ENCODE measurements at regions not wholly inside any gene's neighbourhood (a gene's known extent, or its start where the extent isn't known, plus 50 kb on each side); places are given as distances from the start of the nearest gene placed in this dataset.

- Histone ChIP-seq H3K4me3 (no peak overlapping the region), H3K4me1 (replicated peaks in 1 of 2; ENCODE audit: control insufficient read depth in 2 of 2, insufficient read depth in 2 of 2, low read length in 2 of 2) (no peaks in the 10 kb centered on the region), H3K9ac (ENCODE audit: insufficient read depth in 1 of 2, low read depth in 2 of 2, low read length in 2 of 2) (no peak overlapping the region), H2AFZ (ENCODE audit: low read depth, low read length) (no peak overlapping the region), H3K9me3 (replicated peaks; ENCODE audit: control insufficient read depth, insufficient read depth, low read depth, low read length) (no peaks in the 10 kb centered on the region), H3K4me2 (ENCODE audit: insufficient read depth, low read length) (no peak overlapping the region), H4K20me1 (replicated peaks; ENCODE audit: control insufficient read depth, insufficient read depth, low read length) (no peaks in the 10 kb centered on the region), H3K27ac (ENCODE audit: extremely low read depth, low read depth, low read length) (no peak overlapping the region), H3K9me1 (ENCODE audit: control insufficient read depth, insufficient read depth, low read length) (no peaks in the 10 kb centered on the region), H3K27me3 (ENCODE audit: control insufficient read depth in 2 of 2, insufficient read depth in 2 of 2, low read length in 2 of 2) (0 out of 5 replicates have a peak, but pooled peaks cover 0 to 8% of the 10 kb centered on the region in 2 experiments), H3K79me2 (ENCODE audit: control insufficient read depth, insufficient read depth, low read length) (no peaks in the 10 kb centered on the region), H3K36me3 (ENCODE audit: control insufficient read depth, insufficient read depth, low read length) (no peaks in the 10 kb centered on the region)
- no peak for DNase-seq (ENCODE audit: extremely low read depth in 1 of 4, low spot score in 3 of 4)
- CTCF ChIA-PET (ENCODE audit: low intra/inter-chr PET ratio) = no interaction called here
- WGBS (ENCODE audit: insufficient coverage, low coverage, missing lambda C conversion rate) = 4% methylated on average over 8 of the region's 8 CpGs
- in situ Hi-C loops (cut with MboI) (no loop called here), intact Hi-C loops (cut with micrococcal nuclease) (no loop called here)
- POLR2A ChIA-PET = interaction anchor here (1.1 kb wide), 1 partner anchor 25 kb away, joined by 3 read pairs; no protein-coding TSS in a partner anchor
- ATAC-seq = no peak
- no TSS peak for BruUV-seq (replicated peaks)
- FAIRE-seq = no peak
- TF ChIP-seq SMARCA5 (IDR thresholded peaks at IDR 0.05) (no peak), FIP1L1 (IDR thresholded peaks at IDR 0.05; ENCODE audit: low read depth, low read length, poor library complexity, severe bottlenecking) (no peak), SLC30A9 (CRISPR knock-in tag; IDR thresholded peaks at IDR 0.05) (no peak), HNRNPH1 (optimal IDR thresholded peaks at IDR 0.05; ENCODE audit: low read depth, low read length) (no peak), EGR1 (conservative IDR thresholded peaks at IDR 0.05) (no peak), ADNP (tag; IDR thresholded peaks at IDR 0.05) (no peak)
- TF ChIP-seq, protein P1, sequence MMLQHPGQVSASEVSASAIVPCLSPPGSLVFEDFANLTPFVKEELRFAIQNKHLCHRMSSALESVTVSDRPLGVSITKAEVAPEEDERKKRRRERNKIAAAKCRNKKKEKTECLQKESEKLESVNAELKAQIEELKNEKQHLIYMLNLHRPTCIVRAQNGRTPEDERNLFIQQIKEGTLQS (IDR thresholded peaks at IDR 0.05) = no peak
- TF ChIP-seq, protein P1 (CRISPR knock-in tag; conservative IDR thresholded peaks at IDR 0.05) = no peak
- TF ChIP-seq, protein P2, sequence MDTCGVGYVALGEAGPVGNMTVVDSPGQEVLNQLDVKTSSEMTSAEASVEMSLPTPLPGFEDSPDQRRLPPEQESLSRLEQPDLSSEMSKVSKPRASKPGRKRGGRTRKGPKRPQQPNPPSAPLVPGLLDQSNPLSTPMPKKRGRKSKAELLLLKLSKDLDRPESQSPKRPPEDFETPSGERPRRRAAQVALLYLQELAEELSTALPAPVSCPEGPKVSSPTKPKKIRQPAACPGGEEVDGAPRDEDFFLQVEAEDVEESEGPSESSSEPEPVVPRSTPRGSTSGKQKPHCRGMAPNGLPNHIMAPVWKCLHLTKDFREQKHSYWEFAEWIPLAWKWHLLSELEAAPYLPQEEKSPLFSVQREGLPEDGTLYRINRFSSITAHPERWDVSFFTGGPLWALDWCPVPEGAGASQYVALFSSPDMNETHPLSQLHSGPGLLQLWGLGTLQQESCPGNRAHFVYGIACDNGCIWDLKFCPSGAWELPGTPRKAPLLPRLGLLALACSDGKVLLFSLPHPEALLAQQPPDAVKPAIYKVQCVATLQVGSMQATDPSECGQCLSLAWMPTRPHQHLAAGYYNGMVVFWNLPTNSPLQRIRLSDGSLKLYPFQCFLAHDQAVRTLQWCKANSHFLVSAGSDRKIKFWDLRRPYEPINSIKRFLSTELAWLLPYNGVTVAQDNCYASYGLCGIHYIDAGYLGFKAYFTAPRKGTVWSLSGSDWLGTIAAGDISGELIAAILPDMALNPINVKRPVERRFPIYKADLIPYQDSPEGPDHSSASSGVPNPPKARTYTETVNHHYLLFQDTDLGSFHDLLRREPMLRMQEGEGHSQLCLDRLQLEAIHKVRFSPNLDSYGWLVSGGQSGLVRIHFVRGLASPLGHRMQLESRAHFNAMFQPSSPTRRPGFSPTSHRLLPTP (IDR thresholded peaks at IDR 0.05; ENCODE audit: borderline replicate concordance, extremely low read depth, insufficient read length) = no peak
- TF ChIP-seq, protein P3, sequence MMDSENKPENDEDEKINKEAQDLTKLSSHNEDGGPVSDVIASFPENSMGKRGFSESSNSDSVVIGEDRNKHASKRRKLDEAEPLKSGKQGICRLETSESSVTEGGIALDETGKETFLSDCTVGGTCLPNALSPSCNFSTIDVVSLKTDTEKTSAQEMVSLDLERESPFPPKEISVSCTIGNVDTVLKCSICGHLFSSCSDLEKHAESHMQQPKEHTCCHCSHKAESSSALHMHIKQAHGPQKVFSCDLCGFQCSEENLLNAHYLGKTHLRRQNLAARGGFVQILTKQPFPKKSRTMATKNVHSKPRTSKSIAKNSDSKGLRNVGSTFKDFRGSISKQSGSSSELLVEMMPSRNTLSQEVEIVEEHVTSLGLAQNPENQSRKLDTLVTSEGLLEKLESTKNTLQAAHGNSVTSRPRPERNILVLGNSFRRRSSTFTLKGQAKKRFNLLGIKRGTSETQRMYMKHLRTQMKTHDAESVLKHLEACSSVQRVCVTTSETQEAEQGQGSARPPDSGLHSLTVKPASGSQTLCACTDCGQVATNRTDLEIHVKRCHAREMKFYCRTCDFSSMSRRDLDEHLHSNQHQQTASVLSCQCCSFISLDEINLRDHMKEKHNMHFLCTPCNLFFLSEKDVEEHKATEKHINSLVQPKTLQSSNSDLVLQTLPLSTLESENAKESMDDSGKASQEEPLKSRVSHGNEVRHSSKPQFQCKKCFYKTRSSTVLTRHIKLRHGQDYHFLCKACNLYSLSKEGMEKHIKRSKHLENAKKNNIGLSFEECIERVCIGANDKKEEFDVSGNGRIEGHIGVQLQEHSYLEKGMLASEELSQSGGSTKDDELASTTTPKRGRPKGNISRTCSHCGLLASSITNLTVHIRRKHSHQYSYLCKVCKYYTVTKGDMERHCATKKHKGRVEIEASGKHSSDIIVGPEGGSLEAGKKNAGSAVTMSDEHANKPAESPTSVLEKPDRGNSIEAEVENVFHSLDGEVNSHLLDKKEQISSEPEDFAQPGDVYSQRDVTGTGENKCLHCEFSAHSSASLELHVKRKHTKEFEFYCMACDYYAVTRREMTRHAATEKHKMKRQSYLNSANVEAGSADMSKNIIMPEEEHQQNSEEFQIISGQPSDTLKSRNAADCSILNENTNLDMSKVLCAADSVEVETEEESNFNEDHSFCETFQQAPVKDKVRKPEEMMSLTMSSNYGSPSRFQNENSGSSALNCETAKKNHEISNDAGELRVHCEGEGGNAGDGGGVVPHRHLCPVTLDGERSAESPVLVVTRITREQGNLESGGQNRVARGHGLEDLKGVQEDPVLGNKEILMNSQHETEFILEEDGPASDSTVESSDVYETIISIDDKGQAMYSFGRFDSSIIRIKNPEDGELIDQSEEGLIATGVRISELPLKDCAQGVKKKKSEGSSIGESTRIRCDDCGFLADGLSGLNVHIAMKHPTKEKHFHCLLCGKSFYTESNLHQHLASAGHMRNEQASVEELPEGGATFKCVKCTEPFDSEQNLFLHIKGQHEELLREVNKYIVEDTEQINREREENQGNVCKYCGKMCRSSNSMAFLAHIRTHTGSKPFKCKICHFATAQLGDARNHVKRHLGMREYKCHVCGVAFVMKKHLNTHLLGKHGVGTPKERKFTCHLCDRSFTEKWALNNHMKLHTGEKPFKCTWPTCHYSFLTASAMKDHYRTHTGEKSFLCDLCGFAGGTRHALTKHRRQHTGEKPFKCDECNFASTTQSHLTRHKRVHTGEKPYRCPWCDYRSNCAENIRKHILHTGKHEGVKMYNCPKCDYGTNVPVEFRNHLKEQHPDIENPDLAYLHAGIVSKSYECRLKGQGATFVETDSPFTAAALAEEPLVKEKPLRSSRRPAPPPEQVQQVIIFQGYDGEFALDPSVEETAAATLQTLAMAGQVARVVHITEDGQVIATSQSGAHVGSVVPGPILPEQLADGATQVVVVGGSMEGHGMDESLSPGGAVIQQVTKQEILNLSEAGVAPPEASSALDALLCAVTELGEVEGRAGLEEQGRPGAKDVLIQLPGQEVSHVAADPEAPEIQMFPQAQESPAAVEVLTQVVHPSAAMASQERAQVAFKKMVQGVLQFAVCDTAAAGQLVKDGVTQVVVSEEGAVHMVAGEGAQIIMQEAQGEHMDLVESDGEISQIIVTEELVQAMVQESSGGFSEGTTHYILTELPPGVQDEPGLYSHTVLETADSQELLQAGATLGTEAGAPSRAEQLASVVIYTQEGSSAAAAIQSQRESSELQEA (IDR thresholded peaks at IDR 0.05; ENCODE audit: low read depth) = no peak
These were observed 230.6 kb downstream of the FNDC1 start for GRCh38 chr6:159399751-159400221.

Measured in K562 (cell line).